Keratinocyte (primary cell): ENCODE measurements at regions not wholly inside any gene's neighbourhood (a gene's known extent, or its start where the extent isn't known, plus 50 kb on each side); places are given as distances from the start of the nearest gene placed in this dataset.

ENCODE experiments used
- EZH2 ChIP-seq: IDR thresholded peaks from one replicate; pipeline ENCODE4 v1.6.1; 2012; ENCODE audit warnings: inconsistent platforms, mild to moderate bottlenecking, low read length, moderate library complexity
- TF ChIP-seq, protein P1 (sequence below), 3 experiments: IDR thresholded peaks in 1 of 3; conservative IDR thresholded peaks in 1 of 3; optimal IDR thresholded peaks in 1 of 3; 2 replicates in 2 of 3; 3 replicates in 1 of 3; pipeline versions ENCODE3 to v1.5.1; 2011; ENCODE audit warnings: low read length in 3 of 3, mild to moderate bottlenecking in 3 of 3, moderate library complexity in 2 of 3, control low read depth in 1 of 3, inconsistent platforms in 1 of 3; ENCODE audit not compliant: insufficient read depth in 2 of 3; ENCODE audit errors: extremely low read depth in 1 of 3

DNA sequence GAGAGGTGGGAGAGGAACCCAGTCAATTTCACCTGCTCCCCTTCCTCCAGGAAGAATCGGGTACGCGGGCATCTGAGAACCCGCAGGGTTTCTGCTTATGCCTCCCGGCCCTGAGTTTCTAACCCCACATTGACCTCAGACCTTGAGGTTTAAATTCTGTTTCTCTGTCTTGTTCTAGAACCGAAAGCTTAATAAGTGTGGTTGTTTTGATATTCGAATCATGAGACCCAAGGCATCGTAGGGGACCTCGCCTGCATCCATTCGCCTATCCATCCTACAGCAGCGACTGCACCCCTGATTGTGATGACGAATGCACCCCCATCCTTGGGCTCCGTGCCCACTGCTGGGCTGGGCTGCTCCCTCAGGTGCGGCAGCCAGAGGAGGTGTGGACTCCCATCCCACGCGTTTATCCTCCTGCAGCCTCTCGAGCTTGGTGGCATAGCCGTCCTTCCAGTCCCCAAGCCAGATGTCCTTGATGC is 80.8 kb upstream of the IER5L start:
- TF ChIP-seq, protein P1, sequence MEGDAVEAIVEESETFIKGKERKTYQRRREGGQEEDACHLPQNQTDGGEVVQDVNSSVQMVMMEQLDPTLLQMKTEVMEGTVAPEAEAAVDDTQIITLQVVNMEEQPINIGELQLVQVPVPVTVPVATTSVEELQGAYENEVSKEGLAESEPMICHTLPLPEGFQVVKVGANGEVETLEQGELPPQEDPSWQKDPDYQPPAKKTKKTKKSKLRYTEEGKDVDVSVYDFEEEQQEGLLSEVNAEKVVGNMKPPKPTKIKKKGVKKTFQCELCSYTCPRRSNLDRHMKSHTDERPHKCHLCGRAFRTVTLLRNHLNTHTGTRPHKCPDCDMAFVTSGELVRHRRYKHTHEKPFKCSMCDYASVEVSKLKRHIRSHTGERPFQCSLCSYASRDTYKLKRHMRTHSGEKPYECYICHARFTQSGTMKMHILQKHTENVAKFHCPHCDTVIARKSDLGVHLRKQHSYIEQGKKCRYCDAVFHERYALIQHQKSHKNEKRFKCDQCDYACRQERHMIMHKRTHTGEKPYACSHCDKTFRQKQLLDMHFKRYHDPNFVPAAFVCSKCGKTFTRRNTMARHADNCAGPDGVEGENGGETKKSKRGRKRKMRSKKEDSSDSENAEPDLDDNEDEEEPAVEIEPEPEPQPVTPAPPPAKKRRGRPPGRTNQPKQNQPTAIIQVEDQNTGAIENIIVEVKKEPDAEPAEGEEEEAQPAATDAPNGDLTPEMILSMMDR (optimal IDR thresholded peaks at IDR 0.05 in 1 of 3, IDR thresholded peaks at IDR 0.05 in 1 of 3, conservative IDR thresholded peaks at IDR 0.05 in 1 of 3; ENCODE audit: extremely low read depth in 1 of 3, insufficient read depth in 2 of 3, low read length in 3 of 3): no peak
- peak; percentile 41 for TF ChIP-seq EZH2
